ENCODE measurements at regions not wholly inside any gene's neighbourhood (a gene's known extent, or its start where the extent isn't known, plus 50 kb on each side); places are given as distances from the start of the nearest gene placed in this dataset.

DNA sequence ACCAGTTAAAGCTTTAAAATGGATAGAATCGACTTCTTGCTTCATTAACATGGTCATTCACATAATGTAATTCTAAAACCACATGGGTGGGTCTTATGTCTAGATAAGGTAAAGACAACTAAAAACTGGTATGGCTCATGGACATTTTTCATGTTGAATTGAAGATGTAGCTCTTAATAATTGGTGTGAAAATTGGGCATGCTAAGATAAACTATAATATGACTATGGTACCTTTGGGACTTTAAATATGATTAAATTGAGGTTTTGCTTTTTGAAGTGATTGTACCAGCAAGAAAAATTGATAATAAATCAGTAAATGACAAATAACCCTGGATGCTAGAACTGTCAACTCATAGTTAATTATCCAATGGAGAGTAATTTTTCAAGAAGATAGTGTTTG is 710.7 kb upstream of the PTPRD start:
- no peak for TF ChIP-seq POLR2A (IDR thresholded peaks at IDR 0.05)
- TF ChIP-seq, protein P1, sequence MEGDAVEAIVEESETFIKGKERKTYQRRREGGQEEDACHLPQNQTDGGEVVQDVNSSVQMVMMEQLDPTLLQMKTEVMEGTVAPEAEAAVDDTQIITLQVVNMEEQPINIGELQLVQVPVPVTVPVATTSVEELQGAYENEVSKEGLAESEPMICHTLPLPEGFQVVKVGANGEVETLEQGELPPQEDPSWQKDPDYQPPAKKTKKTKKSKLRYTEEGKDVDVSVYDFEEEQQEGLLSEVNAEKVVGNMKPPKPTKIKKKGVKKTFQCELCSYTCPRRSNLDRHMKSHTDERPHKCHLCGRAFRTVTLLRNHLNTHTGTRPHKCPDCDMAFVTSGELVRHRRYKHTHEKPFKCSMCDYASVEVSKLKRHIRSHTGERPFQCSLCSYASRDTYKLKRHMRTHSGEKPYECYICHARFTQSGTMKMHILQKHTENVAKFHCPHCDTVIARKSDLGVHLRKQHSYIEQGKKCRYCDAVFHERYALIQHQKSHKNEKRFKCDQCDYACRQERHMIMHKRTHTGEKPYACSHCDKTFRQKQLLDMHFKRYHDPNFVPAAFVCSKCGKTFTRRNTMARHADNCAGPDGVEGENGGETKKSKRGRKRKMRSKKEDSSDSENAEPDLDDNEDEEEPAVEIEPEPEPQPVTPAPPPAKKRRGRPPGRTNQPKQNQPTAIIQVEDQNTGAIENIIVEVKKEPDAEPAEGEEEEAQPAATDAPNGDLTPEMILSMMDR (IDR thresholded peaks at IDR 0.05): no peak
- TF ChIP-seq POLR2AphosphoS5 (IDR thresholded peaks at IDR 0.05): no peak
- TF ChIP-seq EP300 (IDR thresholded peaks at IDR 0.05): no peak

All from suprapubic skin (tissue), 4 donors.